ENCODE measurements at regions not wholly inside any gene's neighbourhood (a gene's known extent, or its start where the extent isn't known, plus 50 kb on each side); places are given as distances from the start of the nearest gene placed in this dataset.

DNA sequence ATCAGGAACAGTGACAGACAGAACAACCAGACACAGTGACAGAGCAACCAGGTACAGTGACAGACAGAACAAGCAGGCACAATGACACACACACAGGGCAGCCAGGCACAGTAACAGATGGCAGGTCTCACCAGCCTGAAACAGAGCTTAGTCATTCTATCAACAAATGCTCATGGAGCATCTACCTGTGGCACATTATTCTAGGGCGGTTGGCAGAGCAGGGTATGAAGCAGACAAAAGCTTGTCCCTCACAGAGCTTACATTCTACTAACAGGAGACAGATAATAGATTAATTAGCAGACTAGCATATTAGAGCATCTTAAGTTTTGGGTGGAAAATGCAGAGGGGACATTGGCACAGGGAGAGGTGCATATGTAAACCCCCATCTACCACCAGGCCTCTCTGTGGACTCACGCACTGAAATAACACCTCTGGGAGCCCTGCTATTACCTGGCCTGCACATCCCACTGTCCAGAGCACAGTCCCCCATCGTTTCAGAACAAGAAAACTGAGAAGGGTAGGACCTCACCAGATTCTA is 64.1 kb upstream of the RAB6C start:
- Histone ChIP-seq H3K27me3 (ENCODE audit: insufficient read depth, low read length) (no peaks in the 10 kb centered on the region), H3K4me1 (ENCODE audit: insufficient read depth, low read length) (no peaks in the 10 kb centered on the region), H3K79me2 (ENCODE audit: insufficient read depth, low read length) (no peaks in the 10 kb centered on the region), H3K4me2 (ENCODE audit: insufficient read depth, low read length) (no peak overlapping the region), H3K4me3 (ENCODE audit: insufficient read depth, low read length) (no peak overlapping the region), H3K36me3 (ENCODE audit: insufficient read depth, low read length) (no peaks in the 10 kb centered on the region), H2AFZ (ENCODE audit: low read length) (no peak overlapping the region), H3K9me3 (ENCODE audit: low read depth, low read length) (no peaks in the 10 kb centered on the region), H3K27ac (ENCODE audit: low read depth, low read length) (no peak overlapping the region), H4K20me1 (ENCODE audit: insufficient read depth, low read length) (no peaks in the 10 kb centered on the region)
- TF ChIP-seq, protein P1, sequence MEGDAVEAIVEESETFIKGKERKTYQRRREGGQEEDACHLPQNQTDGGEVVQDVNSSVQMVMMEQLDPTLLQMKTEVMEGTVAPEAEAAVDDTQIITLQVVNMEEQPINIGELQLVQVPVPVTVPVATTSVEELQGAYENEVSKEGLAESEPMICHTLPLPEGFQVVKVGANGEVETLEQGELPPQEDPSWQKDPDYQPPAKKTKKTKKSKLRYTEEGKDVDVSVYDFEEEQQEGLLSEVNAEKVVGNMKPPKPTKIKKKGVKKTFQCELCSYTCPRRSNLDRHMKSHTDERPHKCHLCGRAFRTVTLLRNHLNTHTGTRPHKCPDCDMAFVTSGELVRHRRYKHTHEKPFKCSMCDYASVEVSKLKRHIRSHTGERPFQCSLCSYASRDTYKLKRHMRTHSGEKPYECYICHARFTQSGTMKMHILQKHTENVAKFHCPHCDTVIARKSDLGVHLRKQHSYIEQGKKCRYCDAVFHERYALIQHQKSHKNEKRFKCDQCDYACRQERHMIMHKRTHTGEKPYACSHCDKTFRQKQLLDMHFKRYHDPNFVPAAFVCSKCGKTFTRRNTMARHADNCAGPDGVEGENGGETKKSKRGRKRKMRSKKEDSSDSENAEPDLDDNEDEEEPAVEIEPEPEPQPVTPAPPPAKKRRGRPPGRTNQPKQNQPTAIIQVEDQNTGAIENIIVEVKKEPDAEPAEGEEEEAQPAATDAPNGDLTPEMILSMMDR (IDR thresholded peaks at IDR 0.05; ENCODE audit: extremely low read depth, low read depth, low read length) = no peak
- DNase-seq (ENCODE audit: insufficient read length, low spot score, missing footprints) = no peak

DNA sequence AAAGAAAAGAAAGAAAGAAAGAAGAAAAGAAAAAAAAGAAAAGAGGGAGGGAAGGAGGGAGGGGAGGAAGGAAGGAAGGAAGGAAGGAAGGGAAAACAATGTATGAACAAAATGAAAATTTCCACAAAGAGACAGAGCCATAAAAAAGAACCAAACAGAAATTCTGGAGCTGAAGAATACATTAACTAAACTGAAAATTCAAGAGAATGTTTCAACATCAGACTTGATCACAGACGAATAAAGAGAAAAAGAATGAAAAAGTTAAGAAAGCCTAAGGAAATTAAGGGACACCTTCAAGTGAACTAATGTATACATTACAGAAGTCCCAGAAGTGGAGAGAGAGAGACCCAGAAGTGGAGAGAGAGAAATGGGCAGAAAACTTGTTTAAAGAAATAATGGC is 60.9 kb upstream of the RAB6C start:
- H3K27ac ChIP-seq (ENCODE audit: low read depth, low read length) = no peak overlapping the region
- H3K4me3 ChIP-seq (ENCODE audit: insufficient read depth, low read length) = no peak overlapping the region
- no peaks in the 10 kb centered on the region for H4K20me1 ChIP-seq (ENCODE audit: insufficient read depth, low read length)
- H2AFZ ChIP-seq (ENCODE audit: low read length) = no peak overlapping the region
- TF ChIP-seq, protein P1 (IDR thresholded peaks at IDR 0.05; ENCODE audit: extremely low read depth, low read depth, low read length) = no peak
- H3K4me2 ChIP-seq (ENCODE audit: insufficient read depth, low read length) = no peak overlapping the region
- no peaks in the 10 kb centered on the region for H3K4me1 ChIP-seq (ENCODE audit: insufficient read depth, low read length)
- no peaks in the 10 kb centered on the region for H3K27me3 ChIP-seq (ENCODE audit: insufficient read depth, low read length)
- no peaks in the 10 kb centered on the region for H3K36me3 ChIP-seq (ENCODE audit: insufficient read depth, low read length)
- H3K79me2 ChIP-seq (ENCODE audit: insufficient read depth, low read length) = no peaks in the 10 kb centered on the region
- DNase-seq (ENCODE audit: insufficient read length, low spot score, missing footprints) = no peak
- H3K9me3 ChIP-seq (ENCODE audit: low read depth, low read length) = no peaks in the 10 kb centered on the region

DNA sequence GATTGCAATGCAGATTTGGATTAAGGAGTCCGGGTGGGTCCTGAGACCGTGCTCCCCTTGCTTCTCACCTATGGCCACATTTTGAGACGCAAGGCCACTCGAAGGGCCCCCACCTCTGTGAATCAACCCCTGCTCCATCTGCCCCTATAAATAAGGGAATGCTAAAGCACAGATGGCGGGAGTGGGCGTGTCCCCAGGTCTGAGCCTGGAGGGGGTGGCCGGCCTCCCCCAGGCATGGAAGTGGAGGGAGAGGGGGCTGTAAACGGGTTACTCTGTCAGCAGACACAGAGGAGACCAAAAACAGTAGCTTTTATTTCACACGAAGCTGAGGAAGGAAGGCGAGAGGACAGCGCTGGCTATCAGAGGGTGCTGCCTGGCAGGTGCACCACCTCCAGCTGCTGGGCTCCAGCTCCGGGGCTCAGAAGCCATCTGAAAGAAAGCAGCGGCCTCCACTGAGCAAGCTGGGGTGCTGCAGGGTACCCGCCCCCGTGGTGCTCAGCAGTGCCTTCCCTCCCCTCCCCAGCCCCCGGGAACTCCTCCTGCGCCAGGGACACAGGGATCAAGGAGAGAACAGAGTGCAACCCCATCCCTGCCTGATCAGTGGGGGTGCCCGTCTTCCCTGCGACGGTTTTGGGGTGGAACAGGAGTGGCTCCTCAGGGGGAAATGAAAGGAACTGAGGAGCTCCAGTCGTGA is 56.7 kb upstream of the RAB6C start:
- Histone ChIP-seq H3K9me3 (ENCODE audit: low read depth, low read length) (no peaks in the 10 kb centered on the region), H2AFZ (ENCODE audit: low read length) (no peak overlapping the region)

More for the DNA sequence above, 56.7 kb upstream of the RAB6C start:
- H3K4me1 ChIP-seq (ENCODE audit: insufficient read depth, low read length) = no peaks in the 10 kb centered on the region
- no peak for DNase-seq (ENCODE audit: insufficient read length, low spot score, missing footprints)
- no peaks in the 10 kb centered on the region for H4K20me1 ChIP-seq (ENCODE audit: insufficient read depth, low read length)
- H3K79me2 ChIP-seq (ENCODE audit: insufficient read depth, low read length) = no peaks in the 10 kb centered on the region
- no peaks in the 10 kb centered on the region for H3K27me3 ChIP-seq (ENCODE audit: insufficient read depth, low read length)
- no peak overlapping the region for H3K4me3 ChIP-seq (ENCODE audit: insufficient read depth, low read length)
- H3K27ac ChIP-seq (ENCODE audit: low read depth, low read length) = no peak overlapping the region
- no peak overlapping the region for H3K4me2 ChIP-seq (ENCODE audit: insufficient read depth, low read length)
- TF ChIP-seq, protein P1 (IDR thresholded peaks at IDR 0.05; ENCODE audit: extremely low read depth, low read depth, low read length) = no peak
- H3K36me3 ChIP-seq (ENCODE audit: insufficient read depth, low read length) = no peaks in the 10 kb centered on the region
